Kidney glomerular epithelial cell (primary cell): ENCODE measurements at regions not wholly inside any gene's neighbourhood (a gene's known extent, or its start where the extent isn't known, plus 50 kb on each side); places are given as distances from the start of the nearest gene placed in this dataset.
"Not testable (repeated sequence)": the region's sequence is repeated elsewhere in the genome, so short reads cannot be mapped to it uniquely, and the experiment has no call there.

Source experiments
- DNase-seq: peaks from one replicate; lab custom pipeline; 2025; lab: John Stamatoyannopoulos, UW

- peak; percentile 5 for DNase-seq
Observed at GRCh38 chr6:15956205-15957106, 172.4 kb upstream of the MYLIP start.

GRCh38 chr6:15955484-15955883 lies 173.4 kb upstream of the MYLIP start:
- DNase-seq = no peak

GRCh38 chr6:15953152-15953880 lies 175.6 kb upstream of the MYLIP start:
- DNase-seq = no peak

- DNase-seq = no peak
Observed at GRCh38 chr6:15952231-15953151, 176.4 kb upstream of the MYLIP start.

GRCh38 chr6:15950962-15951569 lies 177.8 kb upstream of the MYLIP start:
- no peak for DNase-seq

GRCh38 chr6:15949982-15950381 lies 178.9 kb upstream of the MYLIP start:
- no peak for DNase-seq

- DNase-seq = peak; percentile 84
Observed at GRCh38 chr6:15948930-15949900, 179.7 kb upstream of the MYLIP start.

- DNase-seq = no peak
Observed at GRCh38 chr6:15947923-15948322, 181.0 kb upstream of the MYLIP start.

- no peak for DNase-seq
Observed at GRCh38 chr6:15947436-15947835, 181.4 kb upstream of the MYLIP start.

- DNase-seq = no peak
Observed at GRCh38 chr6:15946701-15947385, 182.0 kb upstream of the MYLIP start.

- no peak for DNase-seq
Observed at GRCh38 chr6:15945593-15946159, 183.2 kb upstream of the MYLIP start.

GRCh38 chr6:15943423-15943822 lies 185.5 kb upstream of the MYLIP start:
- no peak for DNase-seq

GRCh38 chr6:15941168-15941567 lies 187.7 kb upstream of the MYLIP start:
- no peak for DNase-seq

GRCh38 chr6:15938107-15938506 lies 190.8 kb upstream of the MYLIP start:
- no peak for DNase-seq

GRCh38 chr6:15937602-15938001 lies 191.3 kb upstream of the MYLIP start:
- no peak for DNase-seq

- no peak for DNase-seq
Observed at GRCh38 chr6:15936503-15936902, 192.4 kb upstream of the MYLIP start.

- no peak for DNase-seq
Observed at GRCh38 chr6:15935661-15936060, 193.2 kb upstream of the MYLIP start.

- not testable (repeated sequence) for DNase-seq
Observed at GRCh38 chr6:15931697-15932096, 197.2 kb upstream of the MYLIP start.

- no peak for DNase-seq
Observed at GRCh38 chr6:15930207-15930606, 198.7 kb upstream of the MYLIP start.

- DNase-seq = no peak
Observed at GRCh38 chr6:15929685-15930084, 199.2 kb upstream of the MYLIP start.
